Activated T-cell treated with anti-CD3 and anti-CD28 coated beads, Interleukin-2, amount 50 U/mL, for 72 hours (primary cell): ENCODE measurements at regions not wholly inside any gene's neighbourhood (a gene's known extent, or its start where the extent isn't known, plus 50 kb on each side); places are given as distances from the start of the nearest gene placed in this dataset.
"Not testable (repeated sequence)": the region's sequence is repeated elsewhere in the genome, so short reads cannot be mapped to it uniquely, and the experiment has no call there.

ENCODE experiments used
- ATAC-seq, 2 donors: fragments of 150-1000 bp; cut with Tn5 transposase; replicated peaks in 1 of 2; 2 replicates each; pipeline ENCODE4 v1.10.0; 2021; ENCODE audit warnings: moderate library complexity in 2 of 2, mild to moderate bottlenecking in 1 of 2
- DNase-seq, 2 donors: peaks; one replicate each; pipeline ENCODE4 v3.0.0; 2021 to 2022; ENCODE audit warnings: mixed read lengths in 1 of 2
- H3K27ac Mint-ChIP-seq: one replicate; pipeline ENCODE4 v1.8.0; 2022; ENCODE audit warnings: mild to moderate bottlenecking, moderate library complexity, mixed read lengths
- H3K27me3 Mint-ChIP-seq: one replicate; pipeline ENCODE4 v1.8.0; 2022; ENCODE audit warnings: low read depth, mixed read lengths
- H3K36me3 Mint-ChIP-seq, 2 donors: one replicate each; pipeline ENCODE4 v1.8.0; 2022; ENCODE audit warnings: mixed read lengths in 2 of 2, mild to moderate bottlenecking in 1 of 2; ENCODE audit not compliant: insufficient read depth in 2 of 2
- H3K4me1 Mint-ChIP-seq: one replicate; pipeline ENCODE4 v1.8.0; 2022; ENCODE audit warnings: low read depth, mixed read lengths
- H3K4me3 Mint-ChIP-seq, 2 donors: one replicate each; pipeline ENCODE4 v1.8.0; 2022; ENCODE audit warnings: mild to moderate bottlenecking in 2 of 2, mixed read lengths in 2 of 2, moderate library complexity in 2 of 2
- H3K9me3 Mint-ChIP-seq, 2 donors: one replicate each; pipeline ENCODE4 v1.8.0; 2022; ENCODE audit warnings: mixed read lengths in 2 of 2

- H3K36me3 Mint-ChIP-seq: no peaks in the 10 kb centered on the region
- peaks cover 4% of the 10 kb centered on the region for H3K4me1 Mint-ChIP-seq
- H3K27me3 Mint-ChIP-seq: peaks cover 5% of the 10 kb centered on the region
- ATAC-seq (no peak), DNase-seq (no peak)
- no peak overlapping the region for H3K4me3 Mint-ChIP-seq
- H3K27ac Mint-ChIP-seq: no peak overlapping the region
- H3K9me3 Mint-ChIP-seq: no peaks in the 10 kb centered on the region
These were observed 66.8 kb downstream of the MRPL57 start for GRCh38 chr13:21243045-21243897.

- ATAC-seq, H3K27ac Mint-ChIP-seq, H3K27me3 Mint-ChIP-seq, H3K36me3 Mint-ChIP-seq, H3K4me1 Mint-ChIP-seq, DNase-seq, H3K9me3 Mint-ChIP-seq, H3K4me3 Mint-ChIP-seq: not testable (repeated sequence)
These were observed 67.4 kb downstream of the MRPL57 start for GRCh38 chr13:21243898-21244184.

DNA sequence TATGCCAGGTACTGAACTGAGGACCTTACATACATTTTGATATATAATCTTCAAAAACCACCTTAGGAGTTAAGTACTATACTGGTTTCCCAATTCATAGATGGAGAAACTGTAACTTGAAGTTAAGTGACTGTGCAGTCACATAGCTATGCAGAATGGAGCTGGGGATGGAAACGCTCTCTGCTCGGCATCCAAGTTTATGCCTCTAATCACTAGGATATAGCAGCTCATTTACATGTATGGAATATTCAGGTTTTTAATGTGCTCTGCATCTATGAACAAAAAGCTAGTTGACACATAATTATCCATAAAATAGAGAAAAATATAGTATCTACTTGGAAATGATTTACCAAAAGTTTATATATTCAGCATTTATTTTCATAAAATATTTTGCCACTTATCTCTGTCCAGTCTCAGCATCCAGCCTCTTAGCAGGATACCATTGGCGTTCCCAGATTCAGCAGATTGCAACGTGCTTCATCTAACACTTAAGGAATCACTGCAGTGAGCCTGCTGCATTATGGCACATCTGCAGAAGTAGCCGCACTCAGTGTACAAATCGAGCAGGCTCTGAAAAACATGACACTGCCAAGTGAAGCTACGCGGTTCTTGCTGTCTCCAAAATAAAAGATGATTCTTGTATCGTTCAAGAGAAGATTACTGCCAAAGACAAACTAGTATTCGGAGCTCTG lies 70.4 kb downstream of the MRPL57 start:
- no peak overlapping the region for H3K27ac Mint-ChIP-seq
- H3K9me3 Mint-ChIP-seq: no peaks in the 10 kb centered on the region
- no peaks in the 10 kb centered on the region for H3K36me3 Mint-ChIP-seq
- no peak overlapping the region for H3K4me3 Mint-ChIP-seq
- no peak for ATAC-seq
- H3K27me3 Mint-ChIP-seq: peaks cover 8% of the 10 kb centered on the region
- no peaks in the 10 kb centered on the region for H3K4me1 Mint-ChIP-seq
- no peak for DNase-seq

GRCh38 chr13:21256351-21256761 lies 79.9 kb downstream of the MRPL57 start:
- H3K9me3 Mint-ChIP-seq: no peaks in the 10 kb centered on the region

DNA sequence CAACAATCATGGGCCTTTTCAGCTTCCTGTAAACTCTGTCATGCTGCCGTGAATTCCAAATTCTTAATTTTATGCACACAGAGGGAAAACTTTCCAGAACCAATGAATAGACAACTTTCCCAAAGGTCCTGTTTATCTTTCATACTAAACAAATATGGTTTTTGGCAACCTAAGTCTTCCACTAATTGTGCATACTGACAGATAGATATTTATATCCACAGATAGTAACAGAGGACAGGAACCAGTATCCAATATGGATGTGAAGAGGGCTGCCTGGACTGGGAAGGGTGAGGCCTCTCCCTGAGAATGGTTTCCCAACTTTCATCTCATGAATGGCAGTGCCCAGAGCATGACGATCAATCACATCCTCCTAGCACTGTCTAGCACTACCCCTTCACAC lies 80.4 kb downstream of the MRPL57 start:
- H3K4me3 Mint-ChIP-seq: peak overlapping the region; percentile 21 to 52
- ATAC-seq: no peak
- no peaks in the 10 kb centered on the region for H3K36me3 Mint-ChIP-seq
- no peak for DNase-seq
- H3K27ac Mint-ChIP-seq: no peak overlapping the region
- peaks cover 11% of the 10 kb centered on the region for H3K4me1 Mint-ChIP-seq
- peaks cover 4% of the 10 kb centered on the region for H3K27me3 Mint-ChIP-seq
- H3K9me3 Mint-ChIP-seq: no peaks in the 10 kb centered on the region

More at GRCh38 chr13:21256351-21256761, 79.9 kb downstream of the MRPL57 start:
- peak overlapping the region; percentile 2 for H3K27ac Mint-ChIP-seq
- H3K4me3 Mint-ChIP-seq: peak overlapping the region; percentile 21 to 52
- no peaks in the 10 kb centered on the region for H3K36me3 Mint-ChIP-seq
- peaks cover 11% of the 10 kb centered on the region for H3K4me1 Mint-ChIP-seq
- peak; percentile 58 to 77 for ATAC-seq
- DNase-seq: no peak
- peaks cover 7% of the 10 kb centered on the region for H3K27me3 Mint-ChIP-seq

DNA sequence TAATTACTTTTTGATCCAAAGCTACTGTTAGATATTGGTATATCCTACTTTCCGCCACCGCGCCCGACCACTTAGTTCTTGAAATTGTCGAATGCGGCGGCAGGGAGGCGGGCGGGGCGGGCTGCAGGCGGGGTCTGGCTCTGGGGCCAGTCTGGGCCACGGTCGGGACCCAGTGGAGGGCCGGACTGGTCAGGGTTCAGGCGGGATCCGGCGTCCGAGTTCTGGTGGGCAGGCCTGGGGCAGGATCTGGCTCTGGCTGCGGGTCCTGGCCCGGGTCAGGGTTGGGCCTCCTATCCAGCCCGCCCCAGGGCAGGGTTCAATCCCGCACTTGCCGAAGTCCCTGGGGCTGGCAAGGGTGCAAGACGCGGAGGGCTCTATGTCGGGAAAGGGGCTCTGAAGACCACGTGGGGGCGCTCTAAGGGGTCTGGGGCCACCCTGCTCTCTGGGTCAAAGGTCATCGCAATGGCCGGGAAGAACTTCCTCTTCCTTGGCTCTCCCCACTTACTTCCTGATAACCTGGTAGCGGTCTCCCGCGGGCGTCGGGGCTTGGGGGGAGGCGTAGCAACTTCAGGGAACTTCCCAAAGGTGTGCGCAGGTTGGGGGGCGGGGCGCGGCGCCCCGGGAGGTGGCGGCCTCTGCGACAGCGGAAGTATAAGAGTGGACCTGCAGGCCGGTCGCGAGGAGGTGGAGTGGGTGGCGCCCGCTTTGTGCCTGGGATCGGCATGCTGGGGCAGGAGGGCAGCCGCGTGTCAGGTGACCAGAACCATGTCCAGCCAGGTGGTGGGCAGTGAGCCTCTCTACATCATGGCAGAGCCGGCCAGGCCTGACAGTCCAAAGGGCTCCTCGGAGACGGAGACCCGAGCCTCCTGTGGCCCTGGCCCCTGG lies 83.4 kb downstream of the MRPL57 start:
- Mint-ChIP-seq H3K27ac (no peak overlapping the region), H3K36me3 (no peaks in the 10 kb centered on the region), H3K4me3 (no peak overlapping the region), H3K9me3 (no peaks in the 10 kb centered on the region), H3K4me1 (peaks cover 11% of the 10 kb centered on the region), H3K27me3 (no peaks in the 10 kb centered on the region)
- ATAC-seq: no peak
- no peak for DNase-seq

DNA sequence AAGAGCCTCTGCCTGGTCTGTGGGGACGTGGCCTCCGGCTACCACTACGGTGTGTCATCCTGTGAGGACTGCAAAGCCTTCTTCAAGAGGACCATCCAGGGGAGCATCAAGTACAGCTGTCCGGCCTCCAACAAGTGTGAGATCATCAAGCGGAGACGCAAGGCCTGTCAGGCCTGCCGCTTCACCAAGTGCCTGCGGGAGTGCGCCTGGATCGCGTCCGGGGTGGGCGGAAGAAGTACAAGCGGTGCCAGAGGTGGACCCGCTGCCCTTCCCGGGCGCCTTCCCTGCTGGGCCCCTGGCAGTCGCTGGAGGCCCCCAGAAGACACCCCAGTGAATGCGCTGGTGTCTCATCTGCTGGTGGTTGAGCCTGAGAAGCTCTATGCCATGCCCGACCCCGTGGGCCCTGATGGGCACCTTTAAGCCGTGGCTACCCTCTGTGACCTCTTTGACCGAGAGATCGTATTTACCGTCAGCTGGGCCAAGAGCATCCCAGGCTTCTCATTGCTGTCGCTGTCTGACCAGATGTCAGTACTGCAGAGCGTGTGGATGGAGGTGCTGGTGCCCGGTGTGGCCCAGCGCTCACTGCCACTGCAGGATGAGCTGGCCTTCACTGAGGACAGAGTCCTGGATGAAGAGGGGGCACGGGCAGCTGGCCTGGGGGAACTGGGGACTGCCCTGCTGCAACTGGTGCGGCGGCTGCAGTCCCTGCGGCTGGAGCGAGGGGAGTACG lies 84.3 kb downstream of the MRPL57 start:
- not testable (repeated sequence) for H3K36me3 Mint-ChIP-seq, H3K9me3 Mint-ChIP-seq, H3K27ac Mint-ChIP-seq, DNase-seq, H3K4me3 Mint-ChIP-seq, ATAC-seq, H3K27me3 Mint-ChIP-seq
- peaks cover 11% of the 10 kb centered on the region for H3K4me1 Mint-ChIP-seq

- not testable (repeated sequence) for H3K4me3 Mint-ChIP-seq, H3K36me3 Mint-ChIP-seq, H3K27me3 Mint-ChIP-seq, H3K27ac Mint-ChIP-seq, H3K9me3 Mint-ChIP-seq, ATAC-seq, H3K4me1 Mint-ChIP-seq, DNase-seq
These were observed 85.2 kb downstream of the MRPL57 start for GRCh38 chr13:21261487-21262216.

- H3K4me3 Mint-ChIP-seq, H3K36me3 Mint-ChIP-seq, H3K27ac Mint-ChIP-seq: not testable (repeated sequence)
These were observed 87.5 kb downstream of the MRPL57 start for GRCh38 chr13:21263909-21264308.

GRCh38 chr13:21268485-21268884 lies 92.0 kb downstream of the MRPL57 start:
- not testable (repeated sequence) for DNase-seq, ATAC-seq, H3K9me3 Mint-ChIP-seq, H3K27me3 Mint-ChIP-seq, H3K27ac Mint-ChIP-seq, H3K4me1 Mint-ChIP-seq, H3K4me3 Mint-ChIP-seq, H3K36me3 Mint-ChIP-seq

More at GRCh38 chr13:21263909-21264308, 87.5 kb downstream of the MRPL57 start:
- H3K27me3 Mint-ChIP-seq, DNase-seq, H3K4me1 Mint-ChIP-seq, H3K9me3 Mint-ChIP-seq, ATAC-seq: not testable (repeated sequence)

- not testable (repeated sequence) for H3K9me3 Mint-ChIP-seq, ATAC-seq, H3K4me3 Mint-ChIP-seq, H3K4me1 Mint-ChIP-seq, H3K36me3 Mint-ChIP-seq, DNase-seq, H3K27me3 Mint-ChIP-seq, H3K27ac Mint-ChIP-seq
These were observed 96.0 kb downstream of the MRPL57 start for GRCh38 chr13:21272439-21272838.

- not testable (repeated sequence) for H3K27me3 Mint-ChIP-seq, H3K9me3 Mint-ChIP-seq, DNase-seq, H3K4me1 Mint-ChIP-seq, H3K4me3 Mint-ChIP-seq, ATAC-seq, H3K36me3 Mint-ChIP-seq, H3K27ac Mint-ChIP-seq
These were observed 98.0 kb downstream of the MRPL57 start for GRCh38 chr13:21274457-21274856.
